ENCODE measurements at regions not wholly inside any gene's neighbourhood (a gene's known extent, or its start where the extent isn't known, plus 50 kb on each side); places are given as distances from the start of the nearest gene placed in this dataset.
"Not testable (repeated sequence)": the region's sequence is repeated elsewhere in the genome, so short reads cannot be mapped to it uniquely, and the experiment has no call there.

DNA sequence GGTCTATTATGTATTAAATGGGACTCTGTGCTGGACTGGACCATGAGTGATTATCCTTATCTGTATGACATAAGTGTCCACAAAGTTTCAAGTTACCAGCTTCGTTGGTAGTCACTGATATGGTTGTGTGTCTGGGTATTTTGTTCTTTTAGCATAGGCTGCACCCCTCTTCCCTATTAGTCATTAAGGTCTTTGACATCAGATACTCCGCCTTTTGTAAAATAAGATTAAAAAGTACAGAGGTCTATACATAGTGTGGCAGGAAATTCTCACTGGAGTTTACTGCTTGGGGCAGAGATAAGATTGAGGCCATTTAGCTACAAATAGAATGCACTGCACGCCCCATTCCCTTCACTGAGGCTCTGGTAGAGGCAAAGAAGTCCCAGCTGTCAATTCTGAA, 99.4 kb downstream of the TMEM215 start:
- Mint-ChIP-seq H3K4me1 (peaks cover 7% of the 10 kb centered on the region), H3K27me3 (ENCODE audit: insufficient read depth) (no peaks in the 10 kb centered on the region), H3K4me3 (no peak overlapping the region), H3K9me3 (no peaks in the 10 kb centered on the region), H3K36me3 (ENCODE audit: low read depth) (no peaks in the 10 kb centered on the region), H3K27ac (no peak overlapping the region)
- Histone ChIP-seq H3K4me1 (ENCODE audit: control insufficient read depth, insufficient read depth, low read length) (peaks cover 3% of the 10 kb centered on the region), H3K36me3 (ENCODE audit: control insufficient read depth, insufficient read depth, low read length) (no peaks in the 10 kb centered on the region), H3K27me3 (ENCODE audit: control insufficient read depth, insufficient read depth, low read length, poor library complexity, severe bottlenecking) (peaks cover 9% of the 10 kb centered on the region), H3K27ac (ENCODE audit: low read depth, low read length) (no peak overlapping the region), H3K9ac (ENCODE audit: extremely low read depth, low read length, poor library complexity, severe bottlenecking) (no peak overlapping the region), H3K9me3 (ENCODE audit: control insufficient read depth, low read length) (no peaks in the 10 kb centered on the region), H3K4me3 (ENCODE audit: low read length) (no peak overlapping the region)
- WGBS, 2 experiments (ENCODE audit: insufficient coverage in 1 of 2, insufficient read length in 1 of 2), result 52% methylated on average over 3 of the region's 3 CpGs; no CpG with 5 or more reads in 1 of the 2 experiments
- no peak for DNase-seq
- TF ChIP-seq, protein P1, sequence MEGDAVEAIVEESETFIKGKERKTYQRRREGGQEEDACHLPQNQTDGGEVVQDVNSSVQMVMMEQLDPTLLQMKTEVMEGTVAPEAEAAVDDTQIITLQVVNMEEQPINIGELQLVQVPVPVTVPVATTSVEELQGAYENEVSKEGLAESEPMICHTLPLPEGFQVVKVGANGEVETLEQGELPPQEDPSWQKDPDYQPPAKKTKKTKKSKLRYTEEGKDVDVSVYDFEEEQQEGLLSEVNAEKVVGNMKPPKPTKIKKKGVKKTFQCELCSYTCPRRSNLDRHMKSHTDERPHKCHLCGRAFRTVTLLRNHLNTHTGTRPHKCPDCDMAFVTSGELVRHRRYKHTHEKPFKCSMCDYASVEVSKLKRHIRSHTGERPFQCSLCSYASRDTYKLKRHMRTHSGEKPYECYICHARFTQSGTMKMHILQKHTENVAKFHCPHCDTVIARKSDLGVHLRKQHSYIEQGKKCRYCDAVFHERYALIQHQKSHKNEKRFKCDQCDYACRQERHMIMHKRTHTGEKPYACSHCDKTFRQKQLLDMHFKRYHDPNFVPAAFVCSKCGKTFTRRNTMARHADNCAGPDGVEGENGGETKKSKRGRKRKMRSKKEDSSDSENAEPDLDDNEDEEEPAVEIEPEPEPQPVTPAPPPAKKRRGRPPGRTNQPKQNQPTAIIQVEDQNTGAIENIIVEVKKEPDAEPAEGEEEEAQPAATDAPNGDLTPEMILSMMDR (conservative IDR thresholded peaks at IDR 0.05), result no peak

- H3K4me3 Mint-ChIP-seq, result no peak overlapping the region
These were observed 101.1 kb downstream of the TMEM215 start for GRCh38 chr9:32884482-32884881.

GRCh38 chr9:32886021-32886420, 102.7 kb downstream of the TMEM215 start:
- Mint-ChIP-seq H3K4me3 (no peak overlapping the region), H3K36me3 (ENCODE audit: low read depth) (no peaks in the 10 kb centered on the region), H3K4me1 (peaks cover 7% of the 10 kb centered on the region), H3K27ac (no peak overlapping the region), H3K27me3 (ENCODE audit: insufficient read depth) (peaks cover 3% of the 10 kb centered on the region), H3K9me3 (no peaks in the 10 kb centered on the region)
- H3K9ac ChIP-seq (ENCODE audit: extremely low read depth, low read length, poor library complexity, severe bottlenecking), result no peak overlapping the region
- no peak overlapping the region for H3K4me3 ChIP-seq (ENCODE audit: low read length)
- no peaks in the 10 kb centered on the region for H3K36me3 ChIP-seq (ENCODE audit: control insufficient read depth, insufficient read depth, low read length)
- TF ChIP-seq, protein P1 (conservative IDR thresholded peaks at IDR 0.05), result no peak
- H3K27me3 ChIP-seq (ENCODE audit: control insufficient read depth, insufficient read depth, low read length, poor library complexity, severe bottlenecking), result peaks cover 9% of the 10 kb centered on the region
- WGBS, 2 experiments (ENCODE audit: insufficient coverage in 1 of 2, insufficient read length in 1 of 2), result 95 to 100% methylated on average over 2 to 4 of the region's 4 CpGs
- no peak overlapping the region for H3K27ac ChIP-seq (ENCODE audit: low read depth, low read length)
- peaks cover 3% of the 10 kb centered on the region for H3K4me1 ChIP-seq (ENCODE audit: control insufficient read depth, insufficient read depth, low read length)
- no peak for DNase-seq
- no peaks in the 10 kb centered on the region for H3K9me3 ChIP-seq (ENCODE audit: control insufficient read depth, low read length)

More at GRCh38 chr9:32884482-32884881, 101.1 kb downstream of the TMEM215 start:
- DNase-seq, result no peak
- Mint-ChIP-seq H3K27ac (no peak overlapping the region), H3K4me1 (peaks cover 7% of the 10 kb centered on the region), H3K36me3 (ENCODE audit: low read depth) (no peaks in the 10 kb centered on the region), H3K9me3 (no peaks in the 10 kb centered on the region), H3K27me3 (ENCODE audit: insufficient read depth) (peaks cover 3% of the 10 kb centered on the region)
- Histone ChIP-seq H3K4me3 (ENCODE audit: low read length) (no peak overlapping the region), H3K9me3 (ENCODE audit: control insufficient read depth, low read length) (no peaks in the 10 kb centered on the region), H3K9ac (ENCODE audit: extremely low read depth, low read length, poor library complexity, severe bottlenecking) (no peak overlapping the region), H3K4me1 (ENCODE audit: control insufficient read depth, insufficient read depth, low read length) (peaks cover 3% of the 10 kb centered on the region), H3K27me3 (ENCODE audit: control insufficient read depth, insufficient read depth, low read length, poor library complexity, severe bottlenecking) (peaks cover 9% of the 10 kb centered on the region), H3K36me3 (ENCODE audit: control insufficient read depth, insufficient read depth, low read length) (no peaks in the 10 kb centered on the region), H3K27ac (ENCODE audit: low read depth, low read length) (no peak overlapping the region)
- 25 to 50% methylated on average over 1 of the region's 1 CpG for WGBS, 2 experiments (ENCODE audit: insufficient coverage in 1 of 2, insufficient read length in 1 of 2)
- TF ChIP-seq, protein P1 (conservative IDR thresholded peaks at IDR 0.05), result no peak

GRCh38 chr9:32894485-32894884, 106.9 kb downstream of the APTX start:
- H3K36me3 ChIP-seq (ENCODE audit: control insufficient read depth, insufficient read depth, low read length); H3K4me1 Mint-ChIP-seq; H3K36me3 Mint-ChIP-seq (ENCODE audit: low read depth); H3K4me1 ChIP-seq (ENCODE audit: control insufficient read depth, insufficient read depth, low read length); H3K9ac ChIP-seq (ENCODE audit: extremely low read depth, low read length, poor library complexity, severe bottlenecking); H3K9me3 ChIP-seq (ENCODE audit: control insufficient read depth, low read length); H3K4me3 Mint-ChIP-seq; H3K27me3 ChIP-seq (ENCODE audit: control insufficient read depth, insufficient read depth, low read length, poor library complexity, severe bottlenecking); DNase-seq; H3K27ac Mint-ChIP-seq; H3K4me3 ChIP-seq (ENCODE audit: low read length); H3K27ac ChIP-seq (ENCODE audit: low read depth, low read length); H3K27me3 Mint-ChIP-seq (ENCODE audit: insufficient read depth): not testable (repeated sequence)
- peaks cover 14% of the 10 kb centered on the region for H3K9me3 Mint-ChIP-seq
- WGBS, 2 experiments (ENCODE audit: insufficient coverage in 1 of 2, insufficient read length in 1 of 2), result 0 to 63% methylated on average over 1 to 3 of the region's 3 CpGs

Data from endodermal cell (in vitro differentiated cells).